Ishikawa (cell line): ENCODE measurements at regions not wholly inside any gene's neighbourhood (a gene's known extent, or its start where the extent isn't known, plus 50 kb on each side); places are given as distances from the start of the nearest gene placed in this dataset.

Experiments used
- CREB1 ChIP-seq: IDR thresholded peaks from 2 replicates; pipeline ENCODE4 v1.6.1; 2012; ENCODE audit warnings: low read depth
- EP300 ChIP-seq: IDR thresholded peaks from 2 replicates; pipeline ENCODE4 v1.6.1; 2012; ENCODE audit warnings: borderline replicate concordance
- MAX ChIP-seq: IDR thresholded peaks from 2 replicates; pipeline ENCODE4 v1.6.1; 2012
- NFIC ChIP-seq: IDR thresholded peaks from 2 replicates; pipeline ENCODE4 v1.6.1; 2012
- RAD21 ChIP-seq: IDR thresholded peaks from 2 replicates; pipeline ENCODE4 v1.6.1; 2012; ENCODE audit warnings: low read depth
- REST ChIP-seq: IDR thresholded peaks from 2 replicates; pipeline ENCODE4 v1.6.1; 2012; ENCODE audit warnings: low read depth, mild to moderate bottlenecking
- TCF12 ChIP-seq: IDR thresholded peaks from 2 replicates; pipeline ENCODE4 v1.6.1; 2012; ENCODE audit warnings: low read depth
- TEAD4 ChIP-seq: IDR thresholded peaks from 2 replicates; pipeline ENCODE4 v1.6.1; 2012
- YY1 ChIP-seq: IDR thresholded peaks from 2 replicates; pipeline ENCODE4 v1.6.1; 2012; ENCODE audit warnings: low read depth
- ZBTB7A ChIP-seq: IDR thresholded peaks from 2 replicates; pipeline ENCODE4 v1.6.1; 2012; ENCODE audit warnings: low read depth

GRCh38 chr1:218673170-218673569 is 328.0 kb downstream of the TGFB2 start:
- TF ChIP-seq RAD21 = no peak
- no peak for TF ChIP-seq YY1
- TF ChIP-seq CREB1 = no peak
- TF ChIP-seq TEAD4 = no peak
- TF ChIP-seq MAX = no peak
- no peak for TF ChIP-seq ZBTB7A
- no peak for TF ChIP-seq EP300
- TF ChIP-seq REST = no peak
- no peak for TF ChIP-seq TCF12
- TF ChIP-seq NFIC = no peak
